H9 (cell line): ENCODE measurements at regions not wholly inside any gene's neighbourhood (a gene's known extent, or its start where the extent isn't known, plus 50 kb on each side); places are given as distances from the start of the nearest gene placed in this dataset.
A peak's percentile ranks its signal among the peaks of the same experiment; 100 is the strongest.

ENCODE experiments used
- DNase-seq: peaks from one replicate; pipeline ENCODE4 v3.0.0-alpha.2; 2017
- H2AFZ ChIP-seq: one replicate; pipeline ENCODE4 v1.6.1; 2013; ENCODE audit warnings: mild to moderate bottlenecking, low read length, control low read depth, moderate library complexity
- H2AK5ac ChIP-seq: 2 replicates; pipeline ENCODE4 v1.6.1; 2013; ENCODE audit warnings: low read length, control low read depth, mixed read lengths; ENCODE audit not compliant: insufficient read length
- H2BK120ac ChIP-seq: one replicate; pipeline ENCODE4 v1.6.1; 2013; ENCODE audit warnings: low read depth, mild to moderate bottlenecking, low read length, control low read depth, inconsistent platforms; ENCODE audit not compliant: poor library complexity, severe bottlenecking
- H2BK12ac ChIP-seq: 2 replicates; pipeline ENCODE4 v1.6.1; 2013; ENCODE audit warnings: low read length, control low read depth, mixed read lengths, low read depth; ENCODE audit not compliant: insufficient read length
- H2BK15ac ChIP-seq: 2 replicates; pipeline ENCODE4 v1.6.1; 2013; ENCODE audit warnings: low read depth, low read length, control low read depth
- H2BK20ac ChIP-seq: one replicate; pipeline ENCODE4 v1.6.1; 2013; ENCODE audit warnings: low read depth, mild to moderate bottlenecking, low read length, control low read depth, inconsistent platforms; ENCODE audit not compliant: poor library complexity, severe bottlenecking
- H2BK5ac ChIP-seq: 2 replicates; pipeline ENCODE4 v1.6.1; 2013; ENCODE audit warnings: low read length, control low read depth, mixed read lengths; ENCODE audit not compliant: insufficient read length
- H3K14ac ChIP-seq: 2 replicates; pipeline ENCODE4 v1.6.1; 2013; ENCODE audit warnings: low read length, control low read depth; ENCODE audit not compliant: insufficient read depth
- H3K18ac ChIP-seq: 2 replicates; pipeline ENCODE4 v1.6.1; 2013; ENCODE audit warnings: low read depth, mild to moderate bottlenecking, mixed read lengths, low read length, control low read depth; ENCODE audit not compliant: insufficient read length
- H3K23ac ChIP-seq: 2 replicates; pipeline ENCODE4 v1.6.1; 2013; ENCODE audit warnings: low read length, control low read depth, mixed read lengths, low read depth; ENCODE audit not compliant: insufficient read length
- H3K23me2 ChIP-seq: 2 replicates; pipeline ENCODE4 v1.6.1; 2013; ENCODE audit warnings: low read depth, mild to moderate bottlenecking, mixed read lengths, low read length, control low read depth; ENCODE audit not compliant: insufficient read length, poor library complexity, severe bottlenecking
- H3K27ac ChIP-seq: 2 replicates; pipeline ENCODE4 v1.5.1; 2013; ENCODE audit warnings: low read length, control low read depth, mixed read lengths, low read depth; ENCODE audit not compliant: insufficient read length
- H3K27me3 ChIP-seq: 2 replicates; pipeline ENCODE4 v1.6.1; 2013; ENCODE audit warnings: low read length, control low read depth, inconsistent platforms; ENCODE audit not compliant: insufficient read depth
- H3K4ac ChIP-seq: 2 replicates; pipeline ENCODE4 v1.6.1; 2013; ENCODE audit warnings: low read depth, mild to moderate bottlenecking, control low read depth, inconsistent platforms, low read length, moderate library complexity
- H3K4me1 ChIP-seq: 2 replicates; pipeline ENCODE4 v1.6.1; 2013; ENCODE audit warnings: low read length, control low read depth, inconsistent platforms; ENCODE audit not compliant: insufficient read depth
- H3K4me2 ChIP-seq: 2 replicates; pipeline ENCODE4 v1.6.1; 2013; ENCODE audit warnings: low read length, control low read depth, mixed read lengths; ENCODE audit not compliant: insufficient read length, insufficient read depth
- H3K56ac ChIP-seq: 2 replicates; pipeline ENCODE4 v1.6.1; 2013; ENCODE audit warnings: low read depth, mild to moderate bottlenecking, mixed read lengths, low read length, control low read depth; ENCODE audit not compliant: insufficient read length
- H3K79me1 ChIP-seq: 2 replicates; pipeline ENCODE4 v1.6.1; 2013; ENCODE audit warnings: low read depth, mild to moderate bottlenecking, moderate library complexity, low read length, control low read depth, inconsistent platforms; ENCODE audit not compliant: insufficient read depth, poor library complexity, severe bottlenecking
- H3K79me2 ChIP-seq: 2 replicates; pipeline ENCODE4 v1.6.1; 2013; ENCODE audit warnings: low read length, control low read depth, inconsistent platforms; ENCODE audit not compliant: insufficient read depth
- H3K9ac ChIP-seq: 2 replicates; pipeline ENCODE4 v1.6.1; 2013; ENCODE audit warnings: low read length, control low read depth, mixed read lengths; ENCODE audit not compliant: insufficient read length; ENCODE audit errors: extremely low read depth
- H3K9me3 ChIP-seq: one replicate; pipeline ENCODE4 v1.6.1; 2013; ENCODE audit warnings: low read depth, low read length, inconsistent platforms; ENCODE audit not compliant: control insufficient read depth
- H3T11ph ChIP-seq: one replicate; pipeline ENCODE4 v1.6.1; 2013; ENCODE audit warnings: mild to moderate bottlenecking, low read length, control low read depth, inconsistent platforms
- H4K20me1 ChIP-seq: one replicate; pipeline ENCODE4 v1.6.1; 2013; ENCODE audit not compliant: control insufficient read depth, insufficient read length, insufficient read depth
- H4K5ac ChIP-seq: 2 replicates; pipeline ENCODE4 v1.6.1; 2013; ENCODE audit warnings: low read depth, mild to moderate bottlenecking, mixed read lengths, low read length, control low read depth; ENCODE audit not compliant: insufficient read length
- H4K8ac ChIP-seq: replicated peaks from 2 replicates; pipeline ENCODE4 v1.6.1; 2013; ENCODE audit warnings: low read length, control low read depth, mixed read lengths, low read depth; ENCODE audit not compliant: insufficient read length
- H4K91ac ChIP-seq: 2 replicates; pipeline ENCODE4 v1.6.1; 2013; ENCODE audit warnings: low read depth, mild to moderate bottlenecking, moderate library complexity, mixed read lengths, low read length, control low read depth; ENCODE audit not compliant: insufficient read length
- H3K27ac Mint-ChIP-seq, 3 experiments: 2 replicates in 2 of 3; 3 replicates in 1 of 3; pipeline ENCODE4 v1.8.0; 2020 to 2021; ENCODE audit warnings: mixed read lengths in 3 of 3, mild to moderate bottlenecking in 1 of 3, moderate library complexity in 1 of 3
- H3K27me3 Mint-ChIP-seq: 2 replicates; pipeline ENCODE4 v1.8.0; 2021; ENCODE audit warnings: low read depth, mild to moderate bottlenecking, moderate library complexity, mixed read lengths
- H3K36me3 Mint-ChIP-seq, 3 experiments: 2 replicates in 2 of 3; 3 replicates in 1 of 3; pipeline ENCODE4 v1.8.0; 2020 to 2021; ENCODE audit warnings: low read depth in 3 of 3, mixed read lengths in 3 of 3; ENCODE audit not compliant: insufficient read depth in 1 of 3
- H3K4me1 Mint-ChIP-seq, 2 experiments: 2 replicates each; pipeline ENCODE4 v1.8.0; 2020; ENCODE audit warnings: mixed read lengths in 2 of 2
- H3K4me3 Mint-ChIP-seq, 2 experiments: 2 replicates in 1 of 2; 3 replicates in 1 of 2; pipeline ENCODE4 v1.8.0; 2020 to 2021; ENCODE audit warnings: mild to moderate bottlenecking in 2 of 2, mixed read lengths in 2 of 2, moderate library complexity in 1 of 2
- H3K9me3 Mint-ChIP-seq, 2 experiments: 2 replicates in 1 of 2; 3 replicates in 1 of 2; pipeline ENCODE4 v1.8.0; 2020; ENCODE audit warnings: mild to moderate bottlenecking in 2 of 2, mixed read lengths in 2 of 2, moderate library complexity in 1 of 2
- CTCF ChIP-seq: fragments of 200-600 bp; sonication (generic); conservative IDR thresholded peaks from 3 replicates; pipeline ENCODE4 v1.8.0; 2021; ENCODE audit warnings: antibody characterized with exemption, mild to moderate bottlenecking
- WGBS: extraction: QIAGEN DNeasy Blood & Tissue Kit; methylation state at CpG from one replicate; pipeline ENCODE4 v1.1.7; 2013; ENCODE audit warnings: missing lambda C conversion rate, low lambda C conversion rate, mixed read lengths; ENCODE audit not compliant: insufficient read length; ENCODE audit errors: extremely low coverage; 5-methylcytosine and 5-hydroxymethylcytosine counted together

- Mint-ChIP-seq H3K27me3 (no peaks in the 10 kb centered on the region; the same call in 1 of the 2 replicates), H3K36me3 (peaks cover 0 to 19% (median 6%) of the 10 kb centered on the region in 3 experiments; a peak in 5 of 7 replicates), H3K27ac (no peak overlapping the region), H3K4me3 (no peak overlapping the region), H3K4me1 (peaks cover 8 to 21% of the 10 kb centered on the region in 2 experiments), H3K9me3 (peaks cover 13 to 16% of the 10 kb centered on the region in 2 experiments)
- Histone ChIP-seq H3T11ph (no peak overlapping the region), H2AK5ac (no peak overlapping the region), H2BK5ac (no peak overlapping the region), H3K27ac (no peak overlapping the region), H2AFZ (no peak overlapping the region), H3K23ac (no peak overlapping the region), H3K9ac (no peak overlapping the region), H4K5ac (no peak overlapping the region), H3K18ac (no peak overlapping the region), H4K91ac (no peak overlapping the region), H3K9me3 (no peaks in the 10 kb centered on the region), H3K14ac (peak overlapping the region; percentile 36; the same call in 1 of the 2 replicates), H3K79me2 (no peaks in the 10 kb centered on the region), H2BK15ac (no peak overlapping the region), H3K4ac (no peak overlapping the region), H3K27me3 (no peaks in the 10 kb centered on the region), H3K4me1 (no peaks in the 10 kb centered on the region; the same call in 1 of the 2 replicates), H3K79me1 (no peaks in the 10 kb centered on the region), H4K20me1 (no peaks in the 10 kb centered on the region), H2BK20ac (no peak overlapping the region), H3K4me2 (no peak overlapping the region), H4K8ac (no peak overlapping the region), H2BK120ac (no peak overlapping the region), H3K56ac (no peak overlapping the region), H3K23me2 (no peaks in the 10 kb centered on the region), H2BK12ac (no peak overlapping the region)
- no CpG with 5 or more reads among the region's 6 CpGs for WGBS
- DNase-seq, result no peak
- no peak for TF ChIP-seq CTCF
Measured at GRCh38 chr10:61294131-61294530, 159.1 kb downstream of the TMEM26 start.
